ENCODE measurements at regions not wholly inside any gene's neighbourhood (a gene's known extent, or its start where the extent isn't known, plus 50 kb on each side); places are given as distances from the start of the nearest gene placed in this dataset.
A peak's percentile ranks its signal among the peaks of the same experiment; 100 is the strongest.

- TF ChIP-seq CTCF (IDR thresholded peaks at IDR 0.05), result no peak
- no peaks in the 10 kb centered on the region for H3K36me3 ChIP-seq (ENCODE audit: insufficient read depth, low read length)
- Mint-ChIP-seq H3K4me3 (no peak overlapping the region), H3K27ac (no peak overlapping the region), H3K36me3 (ENCODE audit: low read depth) (no peaks in the 10 kb centered on the region), H3K27me3 (no peaks in the 10 kb centered on the region), H3K9me3 (no peaks in the 10 kb centered on the region), H3K4me1 (ENCODE audit: low read depth) (no peaks in the 10 kb centered on the region)
- CTCF ChIA-PET, result interaction anchor here (0.7 to 1.2 kb wide), 2 partner anchors 45 to 1326 kb away, joined by 3 read pairs; no protein-coding TSS in a partner anchor
- H3K4me1 ChIP-seq (ENCODE audit: insufficient read depth, low read length), result no peaks in the 10 kb centered on the region
- H3K27ac ChIP-seq (ENCODE audit: low read depth in 1 of 2, low read length in 2 of 2), result no peak overlapping the region
- no peak overlapping the region for H3K4me3 ChIP-seq (ENCODE audit: low read length)
- no peak for DNase-seq
- intact Hi-C loops (cut with DNase I, micrococcal nuclease), result no loop called here
- ATAC-seq (ENCODE audit: poor library complexity), result no peak
- H3K27me3 ChIP-seq (ENCODE audit: control insufficient read depth in 1 of 2, insufficient read depth in 2 of 2, low read length in 2 of 2), result no peaks in the 10 kb centered on the region
- POLR2A ChIA-PET, result no interaction called here
- no peaks in the 10 kb centered on the region for H3K9me3 ChIP-seq (ENCODE audit: control insufficient read depth in 1 of 2, insufficient read depth in 1 of 2, low read length in 2 of 2)
Observed at GRCh38 chr4:78689700-78690323, 86.3 kb upstream of the BMP2K start.

GRCh38 chr4:78691334-78691754 is 84.8 kb upstream of the BMP2K start:
- H3K36me3 Mint-ChIP-seq (ENCODE audit: low read depth), result no peaks in the 10 kb centered on the region
- H3K27ac ChIP-seq (ENCODE audit: low read depth in 1 of 2, low read length in 2 of 2), result no peak overlapping the region
- no peaks in the 10 kb centered on the region for H3K36me3 ChIP-seq (ENCODE audit: insufficient read depth, low read length)
- H3K27ac Mint-ChIP-seq, result no peak overlapping the region
- POLR2A ChIA-PET, result no interaction called here
- no peak overlapping the region for H3K4me3 Mint-ChIP-seq
- intact Hi-C loops (cut with DNase I, micrococcal nuclease), result no loop called here
- DNase-seq, result no peak
- H3K27me3 ChIP-seq (ENCODE audit: control insufficient read depth in 1 of 2, insufficient read depth in 2 of 2, low read length in 2 of 2), result no peaks in the 10 kb centered on the region
- H3K4me3 ChIP-seq (ENCODE audit: low read length), result no peak overlapping the region
- no peak for TF ChIP-seq CTCF (IDR thresholded peaks at IDR 0.05)
- no peaks in the 10 kb centered on the region for H3K4me1 Mint-ChIP-seq (ENCODE audit: low read depth)
- H3K9me3 Mint-ChIP-seq, result no peaks in the 10 kb centered on the region
- H3K4me1 ChIP-seq (ENCODE audit: insufficient read depth, low read length), result no peaks in the 10 kb centered on the region
- ATAC-seq (ENCODE audit: poor library complexity), result no peak
- CTCF ChIA-PET, result interaction anchor here (1.2 to 1.3 kb wide), 2 partner anchors 16 to 46 kb away, joined by 3 to 4 read pairs; no protein-coding TSS in a partner anchor
- no peaks in the 10 kb centered on the region for H3K27me3 Mint-ChIP-seq
- no peaks in the 10 kb centered on the region for H3K9me3 ChIP-seq (ENCODE audit: control insufficient read depth in 1 of 2, insufficient read depth in 1 of 2, low read length in 2 of 2)

GRCh38 chr4:78691971-78692821 is 84.0 kb upstream of the BMP2K start:
- POLR2A ChIA-PET, result no interaction called here
- H3K27ac Mint-ChIP-seq, result no peak overlapping the region
- H3K27me3 ChIP-seq (ENCODE audit: control insufficient read depth in 1 of 2, insufficient read depth in 2 of 2, low read length in 2 of 2), result no peaks in the 10 kb centered on the region
- no peaks in the 10 kb centered on the region for H3K9me3 Mint-ChIP-seq
- intact Hi-C loops (cut with DNase I, micrococcal nuclease), result no loop called here
- DNase-seq (peak in 1 of 14 experiments; percentile 4), ATAC-seq (ENCODE audit: poor library complexity) (peak; percentile 32)
- H3K4me3 Mint-ChIP-seq, result no peak overlapping the region
- no peaks in the 10 kb centered on the region for H3K36me3 ChIP-seq (ENCODE audit: insufficient read depth, low read length)
- no peaks in the 10 kb centered on the region for H3K36me3 Mint-ChIP-seq (ENCODE audit: low read depth)
- no peaks in the 10 kb centered on the region for H3K4me1 ChIP-seq (ENCODE audit: insufficient read depth, low read length)
- no peaks in the 10 kb centered on the region for H3K27me3 Mint-ChIP-seq
- no peaks in the 10 kb centered on the region for H3K4me1 Mint-ChIP-seq (ENCODE audit: low read depth)
- TF ChIP-seq CTCF (IDR thresholded peaks at IDR 0.05), result no peak
- no peak overlapping the region for H3K4me3 ChIP-seq (ENCODE audit: low read length)
- no peak overlapping the region for H3K27ac ChIP-seq (ENCODE audit: low read depth in 1 of 2, low read length in 2 of 2)
- CTCF ChIA-PET, result no interaction called here
- H3K9me3 ChIP-seq (ENCODE audit: control insufficient read depth in 1 of 2, insufficient read depth in 1 of 2, low read length in 2 of 2), result no peaks in the 10 kb centered on the region

Data from CD4-positive, alpha-beta T cell (primary cell).